IPS-NIHi11 (cell line): ENCODE measurements at regions not wholly inside any gene's neighbourhood (a gene's known extent, or its start where the extent isn't known, plus 50 kb on each side); places are given as distances from the start of the nearest gene placed in this dataset.

Experiments
- DNase-seq: peaks from one replicate; pipeline ENCODE4 v3.0.0; 2012; ENCODE audit warnings: mixed read lengths, low spot score

DNA sequence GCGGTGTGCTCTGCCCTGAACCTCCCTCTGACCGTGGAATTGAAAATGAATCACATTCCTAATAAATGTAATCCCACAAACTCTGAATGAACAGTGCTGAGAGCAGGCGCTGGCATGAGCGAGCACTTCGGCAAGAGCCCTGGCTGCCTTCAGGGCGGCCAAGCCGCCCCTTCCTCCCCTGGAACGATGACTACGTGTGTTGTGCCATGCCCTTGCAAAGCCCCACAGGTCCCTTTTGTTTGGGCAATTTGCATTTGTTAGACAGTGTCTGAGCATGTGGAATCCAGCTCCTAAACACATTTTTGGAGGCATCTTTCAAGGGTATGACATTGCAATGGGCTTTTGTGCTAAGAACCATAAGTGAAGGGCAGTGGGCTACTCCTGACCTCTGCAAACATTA lies 95.6 kb upstream of the MKI67 start:
- DNase-seq, result no peak

DNA sequence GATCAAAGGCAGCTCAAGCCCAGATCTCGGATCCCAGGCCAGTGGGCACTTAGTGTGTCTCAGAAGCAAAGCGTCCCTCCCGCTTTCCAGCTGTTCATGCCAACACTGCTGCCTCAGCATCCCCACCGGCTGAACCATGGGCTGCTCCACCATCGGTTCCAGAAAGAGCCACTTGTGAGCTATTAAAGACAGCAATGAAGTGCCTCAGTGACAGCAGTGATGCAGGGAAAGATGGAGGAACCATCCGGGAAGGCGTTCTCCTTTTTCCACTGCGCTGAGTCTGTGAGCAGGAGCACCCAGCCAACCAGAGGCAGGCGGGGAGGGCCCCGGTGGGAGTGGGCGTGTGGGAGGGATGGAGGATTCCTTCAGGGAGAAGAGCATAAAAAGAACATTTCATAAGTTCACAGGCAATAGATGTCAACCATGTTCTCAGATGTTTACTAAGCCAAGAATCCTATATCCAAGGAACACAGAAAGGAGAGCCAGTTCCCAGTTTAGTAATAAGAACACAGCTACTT lies 96.2 kb upstream of the MKI67 start:
- DNase-seq, result no peak

DNA sequence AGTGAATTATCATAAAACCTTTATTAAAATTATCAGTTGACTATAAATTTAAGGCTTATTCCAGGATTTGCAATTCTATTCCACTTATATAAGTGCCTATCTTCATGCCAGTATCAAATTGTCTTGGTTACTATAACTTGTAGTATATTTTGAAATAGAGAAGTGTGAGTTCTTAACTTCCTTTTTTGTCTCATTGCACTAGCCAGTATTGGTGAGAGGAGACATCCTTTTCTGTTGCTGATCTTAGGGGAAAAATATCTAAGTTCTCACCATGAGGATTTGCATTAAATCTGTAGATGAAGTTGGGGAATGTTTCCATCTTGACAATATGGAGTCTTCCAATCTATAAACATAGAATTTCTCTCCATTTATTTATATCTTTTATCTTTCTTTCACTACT lies 104.2 kb upstream of the MKI67 start:
- DNase-seq, result no peak

DNA sequence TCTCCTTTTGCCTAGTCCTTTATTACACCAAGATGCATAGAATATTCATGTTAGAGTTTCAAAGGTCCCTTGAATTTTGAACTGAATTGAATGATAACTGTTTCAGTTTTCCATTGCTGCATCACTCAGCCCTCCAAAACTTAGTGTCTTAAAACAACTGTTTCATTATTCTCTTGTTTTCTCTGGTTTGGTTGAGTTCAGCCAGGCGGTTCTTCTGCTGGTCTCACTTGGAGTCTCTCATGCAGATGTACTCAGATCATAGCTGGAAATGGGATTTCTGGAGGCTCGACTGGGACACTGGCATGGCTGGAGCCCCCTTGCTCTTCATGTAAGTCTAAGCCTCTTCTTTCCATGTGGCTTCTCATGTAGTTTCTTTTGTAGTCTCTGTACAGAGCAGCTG lies 107.2 kb upstream of the MKI67 start:
- no peak for DNase-seq

DNA sequence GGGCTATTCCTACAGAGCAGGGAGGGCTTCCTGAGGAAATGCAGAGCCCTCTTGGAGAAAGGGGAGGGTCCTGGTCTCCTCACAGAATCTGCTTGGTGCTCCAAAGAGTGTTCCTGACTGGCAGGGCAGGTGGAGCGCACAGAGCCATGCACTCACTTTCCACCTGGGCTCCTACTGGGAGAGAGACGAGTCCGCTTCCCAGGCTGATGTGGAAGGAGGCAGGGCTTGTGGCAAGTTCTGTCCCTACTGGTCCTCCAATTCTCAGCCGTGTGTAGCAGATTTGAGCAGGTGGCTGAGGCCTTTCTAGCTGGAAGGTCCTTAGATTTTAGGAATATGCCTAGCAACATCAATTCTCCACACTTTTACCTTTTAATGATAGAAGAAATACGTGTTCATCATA lies 111.5 kb upstream of the MKI67 start:
- DNase-seq, result no peak

DNA sequence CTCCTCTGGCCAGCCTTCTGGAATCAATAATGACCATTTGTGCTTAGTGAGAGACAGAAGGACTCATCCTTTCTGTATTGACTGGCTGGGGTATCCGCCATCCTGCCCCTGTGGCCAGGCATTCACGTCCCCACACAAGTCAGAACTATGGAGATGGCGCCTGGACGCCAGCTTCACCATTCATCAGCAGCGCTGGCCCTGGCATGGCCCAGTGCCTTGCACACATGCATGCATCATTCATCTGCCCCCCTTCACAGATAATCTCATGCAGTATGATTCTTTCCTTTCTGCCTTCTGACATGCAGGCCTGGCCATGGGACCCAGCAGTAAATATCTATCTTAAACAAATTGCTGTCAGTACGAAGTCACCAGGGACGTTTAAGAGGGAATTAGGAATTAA lies 114.8 kb upstream of the MKI67 start:
- no peak for DNase-seq

DNA sequence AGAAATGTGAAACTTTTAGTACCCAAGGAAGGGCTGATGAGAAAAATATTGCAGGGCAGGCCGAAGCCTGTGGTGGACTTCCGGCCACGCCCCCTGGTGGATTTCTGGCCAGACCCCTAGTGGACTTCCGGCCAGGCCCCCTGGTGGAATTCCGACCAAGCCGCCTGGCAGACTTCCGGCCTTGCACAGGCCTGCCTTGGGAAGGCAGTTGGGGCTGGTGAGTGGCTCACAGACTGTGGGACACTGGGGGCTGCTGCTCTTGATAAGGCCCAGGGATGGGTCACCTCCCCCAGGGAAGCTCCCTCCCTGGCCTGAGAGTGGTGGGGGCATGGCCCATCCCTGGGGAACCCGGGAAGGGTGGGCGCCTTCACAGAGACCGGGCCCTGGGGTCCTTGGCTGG lies 116.4 kb upstream of the MKI67 start:
- DNase-seq, result peak; percentile 53

DNA sequence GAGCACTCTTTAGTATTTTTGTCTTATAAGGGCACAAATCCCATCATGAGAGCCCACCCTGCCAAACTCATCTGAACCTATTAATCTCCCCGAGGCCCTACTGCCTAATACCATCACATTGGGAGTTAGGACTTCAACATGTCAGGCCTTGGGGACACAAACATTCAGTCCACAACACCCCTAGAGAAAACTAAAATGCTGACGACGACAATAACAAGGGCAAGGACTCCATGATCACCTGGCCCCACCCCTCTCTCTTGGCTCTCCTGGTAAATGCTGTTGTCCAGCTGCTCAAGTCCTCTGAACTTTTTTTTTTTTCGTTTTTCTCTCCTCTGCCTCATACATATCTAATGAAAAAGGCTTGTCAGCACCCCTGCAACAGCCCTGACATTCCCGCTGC lies 118.8 kb upstream of the MKI67 start:
- no peak for DNase-seq

DNA sequence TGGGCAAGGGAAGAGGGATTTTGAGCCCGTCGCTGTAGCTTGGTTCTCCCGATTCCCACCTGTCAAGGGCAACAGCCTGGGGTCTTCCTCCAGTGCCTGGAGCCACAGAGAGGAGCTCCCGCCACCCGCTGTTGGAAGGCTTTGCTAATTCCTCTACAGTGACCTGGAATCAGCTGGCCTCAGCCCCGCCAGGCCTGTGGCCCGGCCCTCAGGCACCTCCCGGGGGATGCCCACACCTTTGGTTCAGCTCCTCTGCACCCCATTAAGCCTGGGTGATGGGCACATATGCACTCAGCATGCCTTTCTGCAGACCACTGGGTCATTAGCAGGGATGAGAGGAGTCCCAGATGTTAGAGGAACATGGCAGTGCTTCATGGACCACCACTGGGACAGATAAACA lies 121.4 kb upstream of the MKI67 start:
- DNase-seq, result no peak

DNA sequence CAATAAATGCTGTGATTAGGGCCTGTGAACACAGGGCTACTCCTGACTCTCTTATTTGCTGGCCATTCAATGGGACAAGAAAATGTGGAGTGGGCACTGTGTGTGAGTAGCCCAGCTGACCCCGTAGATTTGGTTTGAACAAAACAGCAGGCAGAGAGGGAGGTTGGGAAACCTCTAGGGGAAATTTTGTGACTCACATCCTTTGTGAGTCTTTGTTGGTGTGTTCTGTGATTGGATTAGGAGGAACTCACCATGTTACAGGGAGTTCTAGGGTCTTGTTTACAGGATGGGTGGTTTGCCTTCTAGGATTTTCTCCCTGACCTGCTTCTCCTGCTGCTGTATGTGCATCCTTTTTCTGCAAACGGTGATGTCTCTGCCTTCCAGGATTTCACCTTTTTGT lies 128.3 kb upstream of the MKI67 start:
- no peak for DNase-seq

DNA sequence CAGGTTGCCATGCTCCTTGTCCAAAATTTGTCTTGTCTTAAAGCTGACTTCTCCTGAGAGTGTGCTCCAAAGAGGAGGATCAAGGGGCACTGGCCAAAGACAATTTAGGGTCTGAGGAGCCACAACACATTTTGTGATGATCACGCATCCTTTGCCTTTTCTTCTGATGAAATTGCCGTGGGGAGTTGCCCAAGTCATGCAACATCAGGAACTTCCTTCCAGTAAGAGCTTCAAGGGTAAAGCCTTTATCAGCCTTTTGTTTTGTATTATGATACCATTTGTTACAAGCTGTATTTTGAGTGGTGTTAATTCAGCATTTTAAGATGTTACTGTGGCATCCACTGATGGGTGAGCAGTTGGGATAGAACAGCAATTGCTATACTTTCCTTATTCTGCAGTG lies 131.2 kb upstream of the MKI67 start:
- DNase-seq, result no peak

DNA sequence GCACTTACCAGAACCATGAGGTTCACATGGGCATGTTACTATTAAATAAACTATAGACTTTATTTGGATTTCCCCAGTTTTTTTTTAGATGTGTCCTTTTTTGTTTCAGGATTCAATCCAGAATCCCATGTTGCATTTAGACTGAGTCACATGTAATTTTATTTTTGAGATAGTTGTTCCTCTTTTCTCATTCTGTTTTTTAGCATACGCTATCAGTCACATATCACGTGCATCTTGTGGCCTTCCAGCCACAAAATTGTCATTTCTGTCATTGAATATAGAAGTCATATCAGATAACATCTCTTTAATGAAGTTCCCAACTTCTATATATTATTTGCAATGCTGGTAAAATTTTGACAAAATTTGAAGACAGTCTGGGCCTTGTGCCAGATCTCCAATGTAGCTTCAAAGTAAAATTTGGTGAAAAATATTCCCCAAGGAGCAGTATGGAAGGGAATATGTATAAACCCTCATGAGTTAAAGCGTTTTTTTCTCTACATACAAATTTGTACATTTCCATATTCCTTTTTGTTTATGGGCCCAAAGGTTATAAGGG lies 132.3 kb upstream of the MKI67 start:
- DNase-seq, result no peak

DNA sequence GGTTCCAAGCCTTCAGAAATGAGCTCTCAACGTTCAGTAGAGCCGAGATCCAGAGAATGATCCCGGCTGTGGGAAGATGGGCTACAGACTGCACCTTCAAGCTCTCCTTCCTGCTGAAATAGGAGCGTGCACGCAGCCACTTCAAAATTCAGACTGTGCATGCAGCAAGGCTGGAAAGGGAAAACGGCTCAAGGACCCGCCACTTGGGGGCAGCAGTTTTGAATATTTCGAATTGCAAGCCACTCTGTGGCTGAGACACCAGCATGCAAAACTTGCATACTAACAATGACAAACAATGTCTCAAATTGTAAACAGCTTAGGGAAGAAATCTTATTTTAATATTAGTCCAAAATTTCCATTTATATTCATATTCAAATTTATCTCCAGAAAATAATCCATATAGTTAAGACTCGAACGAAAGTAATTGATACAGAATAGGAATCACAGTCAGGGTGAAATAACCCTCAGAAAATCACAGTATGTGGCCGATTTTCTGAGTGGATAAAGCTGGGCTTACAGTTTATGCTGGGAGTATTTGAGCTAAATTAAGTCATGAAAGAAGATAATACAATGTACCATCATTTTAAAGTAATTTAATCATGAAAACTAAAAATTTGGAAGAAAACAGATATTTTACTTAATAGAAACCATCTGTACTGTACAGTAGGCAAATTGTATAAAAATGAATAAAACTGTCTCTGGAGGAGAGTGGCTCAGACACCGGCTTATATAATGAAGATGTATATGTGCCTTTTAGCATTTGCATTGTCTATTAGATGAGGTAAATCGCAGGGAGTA lies 137.9 kb upstream of the MKI67 start:
- DNase-seq, result peak; percentile 61

DNA sequence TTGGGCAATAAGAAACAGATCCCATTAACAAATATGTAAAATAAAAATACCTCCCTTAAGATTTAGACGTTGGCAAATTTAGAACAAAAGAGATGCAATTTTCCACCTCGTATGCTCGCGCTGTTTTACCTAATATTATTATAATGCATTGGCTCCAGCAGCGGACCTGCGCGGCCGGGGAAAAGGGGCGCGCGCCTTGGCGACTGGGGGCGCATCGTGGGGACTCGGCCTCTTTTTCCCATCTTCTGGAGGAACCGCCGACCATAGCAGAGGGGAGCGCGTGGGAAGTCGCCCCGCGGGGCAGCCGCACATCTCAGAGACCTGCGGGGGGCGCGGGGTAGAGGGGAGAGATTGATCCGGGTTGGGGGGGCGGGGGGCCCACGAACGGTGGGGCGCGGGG lies 139.4 kb upstream of the MKI67 start:
- DNase-seq, result no peak

DNA sequence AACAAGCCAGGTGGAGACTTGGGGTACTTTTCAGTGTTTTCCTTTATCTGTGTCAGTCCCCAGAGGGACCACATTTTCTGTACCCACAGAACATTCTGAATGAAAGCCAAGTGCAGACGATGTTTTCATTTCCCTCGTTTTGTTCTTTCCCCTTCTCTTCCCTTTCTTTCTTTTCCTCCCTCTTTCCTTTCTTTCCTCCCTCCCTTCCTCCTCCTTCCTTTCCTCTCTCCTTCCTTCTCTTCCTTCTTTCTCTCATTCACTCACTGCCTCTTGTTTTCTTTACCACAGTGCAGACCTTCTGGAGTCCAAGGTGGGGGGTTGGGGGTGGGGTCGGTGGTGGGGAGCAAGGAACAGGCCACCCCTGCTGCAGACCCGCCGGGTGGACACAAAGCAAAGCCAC lies 141.4 kb upstream of the MKI67 start:
- DNase-seq, result no peak

DNA sequence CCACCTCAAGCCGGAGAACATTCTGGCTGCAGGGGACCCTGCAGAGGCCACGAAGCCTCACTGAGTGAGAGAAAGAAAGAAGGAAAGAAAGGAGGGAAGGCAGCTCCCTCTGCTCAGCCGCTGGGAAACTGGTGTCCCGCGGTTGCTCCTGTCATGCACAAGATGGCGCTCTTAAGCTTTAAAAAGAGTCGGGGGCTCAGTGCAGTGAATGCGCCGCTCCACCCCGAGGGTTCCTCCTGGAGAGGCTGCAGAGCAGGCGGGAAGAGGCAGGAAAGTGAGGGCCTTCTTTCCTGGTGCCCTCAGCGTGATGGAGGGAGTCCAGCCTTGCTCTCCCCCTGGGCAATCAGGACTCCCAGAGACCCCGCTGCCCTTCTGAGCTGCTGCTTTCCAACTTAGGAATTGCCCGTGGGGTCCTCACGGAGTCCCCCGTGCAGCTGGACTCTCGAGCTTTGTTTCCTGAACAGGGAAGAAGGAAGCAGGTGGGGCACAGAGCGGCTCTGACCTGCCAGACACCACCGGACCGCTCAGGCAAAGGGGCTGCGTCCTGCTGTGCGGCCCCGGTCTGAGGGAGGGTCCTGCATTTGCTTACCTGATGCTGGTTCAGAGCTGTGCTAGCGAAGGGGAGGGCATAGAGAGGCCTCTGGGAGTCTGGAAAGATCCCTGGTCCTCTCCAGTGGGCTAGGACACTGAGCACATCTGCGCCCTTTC lies 141.9 kb upstream of the MKI67 start:
- peak; percentile 83 for DNase-seq

DNA sequence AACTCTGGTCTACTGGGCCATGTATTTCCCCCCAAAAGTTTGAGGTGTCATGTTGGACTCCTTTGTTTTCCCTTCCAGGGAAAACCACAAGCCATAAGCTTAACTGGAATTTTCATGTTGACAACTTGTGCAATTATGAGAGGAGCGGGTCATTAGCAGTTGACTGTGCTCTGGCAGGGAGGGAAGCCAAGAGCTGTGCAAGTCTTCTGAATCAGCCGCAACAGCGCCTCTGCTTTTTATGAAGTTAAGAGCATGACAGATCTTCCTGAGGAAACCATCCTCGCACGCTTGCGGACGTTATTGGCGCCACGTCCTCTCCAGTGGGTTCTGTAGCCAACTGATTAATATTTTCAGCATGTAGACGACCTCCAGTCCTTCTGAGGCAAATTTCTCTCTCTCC lies 148.7 kb upstream of the MKI67 start:
- DNase-seq, result no peak

DNA sequence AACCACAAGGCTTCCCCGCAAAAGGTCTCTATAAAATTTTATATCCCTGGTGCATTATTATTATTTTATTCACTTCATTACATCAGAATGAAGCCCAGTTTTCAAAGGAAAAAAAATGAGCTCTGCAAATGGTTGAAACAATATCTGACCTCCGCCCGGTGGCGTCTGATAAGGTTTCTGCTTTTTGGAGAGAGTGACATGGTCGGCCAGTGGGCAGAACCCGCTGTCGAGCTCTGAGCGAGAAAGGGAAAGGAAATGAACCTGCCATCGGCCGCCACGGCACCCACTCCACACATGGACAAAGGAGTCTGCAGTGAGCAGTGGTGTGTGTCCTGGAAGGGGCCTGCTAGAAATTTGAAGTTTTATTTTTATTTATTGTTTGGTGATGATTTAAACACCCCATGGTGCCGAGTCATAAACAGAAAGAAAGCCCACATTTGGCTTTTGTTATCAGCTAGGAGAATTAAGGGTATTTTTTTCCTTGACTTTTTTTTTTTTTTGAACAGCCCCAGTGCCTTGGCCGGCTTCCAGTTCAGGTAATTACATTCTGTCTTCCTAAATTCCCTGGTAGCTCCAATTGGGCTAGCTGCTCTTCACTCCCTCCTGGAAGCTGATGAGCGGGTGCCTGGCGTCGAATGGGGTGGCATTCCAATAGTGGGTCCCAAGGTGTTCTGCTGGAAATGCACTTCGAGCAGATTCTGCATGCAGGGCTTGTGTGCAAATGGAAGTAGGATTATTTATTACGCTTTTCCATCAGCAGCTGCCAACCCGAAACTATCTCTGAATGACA lies 149.4 kb upstream of the MKI67 start:
- no peak for DNase-seq

DNA sequence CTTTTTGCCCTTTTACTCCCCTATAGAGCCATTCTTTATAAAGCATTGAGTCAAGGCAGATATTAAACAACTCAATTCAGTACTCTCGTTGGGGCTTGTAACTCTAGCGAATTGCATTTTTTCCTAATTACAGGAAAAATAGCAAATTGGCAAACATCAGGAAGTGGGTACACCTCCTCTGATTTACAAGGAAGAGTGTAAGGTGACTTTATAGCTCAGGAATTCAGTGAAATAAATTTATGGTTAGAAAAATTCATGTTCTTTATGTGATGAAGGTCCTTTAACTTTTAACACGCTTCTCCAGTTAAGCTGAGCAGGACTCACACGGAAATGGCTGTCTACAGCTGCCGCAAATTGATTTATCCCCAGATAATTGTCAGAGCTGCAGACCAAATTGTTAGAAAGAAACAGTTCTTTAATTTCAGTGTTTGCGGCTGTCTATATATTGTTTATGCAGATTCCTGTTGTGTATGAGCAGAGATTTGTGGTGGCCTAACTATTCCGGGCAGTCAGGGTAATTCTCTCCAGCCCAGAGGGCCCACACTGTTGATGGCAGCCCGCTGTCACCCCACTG lies 151.1 kb upstream of the MKI67 start:
- no peak for DNase-seq

DNA sequence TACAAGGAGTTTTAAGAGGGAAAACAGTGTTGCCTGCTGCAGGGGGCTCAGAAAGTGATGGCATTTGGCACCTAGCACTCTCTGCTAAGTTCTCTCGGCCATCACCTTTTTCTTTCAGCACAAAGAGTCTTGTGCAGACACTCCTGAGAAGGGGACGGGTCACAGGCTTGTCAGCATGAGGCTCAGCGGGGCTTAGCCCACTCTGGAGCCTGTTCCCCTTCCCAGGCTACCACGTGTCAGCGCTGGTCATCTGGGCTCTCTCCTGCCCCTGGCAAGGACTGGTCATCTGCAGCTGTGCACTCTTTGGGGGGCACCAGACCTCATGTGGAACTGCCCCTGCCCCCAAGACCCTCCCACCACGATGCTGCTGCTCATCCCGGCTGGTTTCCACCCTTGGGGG lies 152.1 kb upstream of the MKI67 start:
- no peak for DNase-seq

DNA sequence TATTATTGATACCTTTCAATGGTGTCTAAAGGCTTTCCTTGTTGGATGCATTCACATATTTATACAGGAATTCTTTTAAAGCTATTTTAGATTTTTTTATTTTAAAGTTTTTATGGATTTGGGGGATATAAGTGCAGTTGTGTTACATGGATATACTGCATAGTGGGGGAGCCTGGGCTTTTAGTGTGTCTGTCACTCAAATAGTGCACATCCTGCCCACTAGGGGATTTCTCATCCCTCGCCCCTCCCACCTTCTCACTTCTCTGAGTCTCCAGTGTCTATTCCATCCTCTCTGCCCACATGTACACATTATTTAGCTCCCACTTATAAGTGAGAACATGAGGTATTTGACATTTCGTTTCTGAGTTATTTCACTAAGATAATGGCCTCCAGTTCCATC lies 154.0 kb upstream of the MKI67 start:
- no peak for DNase-seq

DNA sequence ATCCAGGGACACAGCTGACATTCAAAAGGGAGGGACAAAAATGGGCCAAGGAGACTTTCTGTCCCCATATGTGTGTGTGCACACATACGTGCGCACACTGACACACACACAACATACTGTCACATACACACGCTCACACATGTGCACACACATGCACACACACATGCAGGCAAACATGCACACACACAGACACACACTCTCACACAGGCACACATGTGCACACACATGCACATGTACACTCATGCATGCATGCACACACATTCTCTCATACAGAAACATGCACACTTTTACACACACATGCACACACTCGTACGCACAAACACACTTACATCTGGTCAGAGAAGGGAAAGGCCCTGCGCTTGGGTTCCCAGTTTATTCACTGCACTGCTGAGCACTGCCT lies 155.1 kb upstream of the MKI67 start:
- DNase-seq, result no peak
